ENCODE measurements at regions not wholly inside any gene's neighbourhood (a gene's known extent, or its start where the extent isn't known, plus 50 kb on each side); places are given as distances from the start of the nearest gene placed in this dataset.

GRCh38 chr2:234708091-234708683, 211.3 kb upstream of the ARL4C start:
- TF ChIP-seq, protein P1, sequence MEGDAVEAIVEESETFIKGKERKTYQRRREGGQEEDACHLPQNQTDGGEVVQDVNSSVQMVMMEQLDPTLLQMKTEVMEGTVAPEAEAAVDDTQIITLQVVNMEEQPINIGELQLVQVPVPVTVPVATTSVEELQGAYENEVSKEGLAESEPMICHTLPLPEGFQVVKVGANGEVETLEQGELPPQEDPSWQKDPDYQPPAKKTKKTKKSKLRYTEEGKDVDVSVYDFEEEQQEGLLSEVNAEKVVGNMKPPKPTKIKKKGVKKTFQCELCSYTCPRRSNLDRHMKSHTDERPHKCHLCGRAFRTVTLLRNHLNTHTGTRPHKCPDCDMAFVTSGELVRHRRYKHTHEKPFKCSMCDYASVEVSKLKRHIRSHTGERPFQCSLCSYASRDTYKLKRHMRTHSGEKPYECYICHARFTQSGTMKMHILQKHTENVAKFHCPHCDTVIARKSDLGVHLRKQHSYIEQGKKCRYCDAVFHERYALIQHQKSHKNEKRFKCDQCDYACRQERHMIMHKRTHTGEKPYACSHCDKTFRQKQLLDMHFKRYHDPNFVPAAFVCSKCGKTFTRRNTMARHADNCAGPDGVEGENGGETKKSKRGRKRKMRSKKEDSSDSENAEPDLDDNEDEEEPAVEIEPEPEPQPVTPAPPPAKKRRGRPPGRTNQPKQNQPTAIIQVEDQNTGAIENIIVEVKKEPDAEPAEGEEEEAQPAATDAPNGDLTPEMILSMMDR (IDR thresholded peaks at IDR 0.05; ENCODE audit: low read length): no peak
- TF ChIP-seq EZH2 (IDR thresholded peaks at IDR 0.05; ENCODE audit: borderline replicate concordance, low read length): no peak

Measured in OCI-LY1 (cell line).